Trophoblast cell (in vitro differentiated cells and primary cell): ENCODE measurements at regions not wholly inside any gene's neighbourhood (a gene's known extent, or its start where the extent isn't known, plus 50 kb on each side); places are given as distances from the start of the nearest gene placed in this dataset.

Experiments used
- DNase-seq, 2 donors: peaks; one replicate each; pipeline ENCODE4 v3.0.0-alpha.2; 2016
- H2AFZ ChIP-seq: 2 replicates; pipeline ENCODE4 v1.6.1; 2013; ENCODE audit warnings: low read length, moderate library complexity, mild to moderate bottlenecking; ENCODE audit not compliant: insufficient read depth, poor library complexity
- H2AK5ac ChIP-seq: 2 replicates; pipeline ENCODE4 v1.6.1; 2013; ENCODE audit warnings: mild to moderate bottlenecking, low read length
- H2BK120ac ChIP-seq: 2 replicates; pipeline ENCODE4 v1.6.1; 2013; ENCODE audit warnings: low read length, mild to moderate bottlenecking, moderate library complexity; ENCODE audit not compliant: insufficient read depth, poor library complexity
- H2BK12ac ChIP-seq: 2 replicates; pipeline ENCODE4 v1.6.1; 2013; ENCODE audit warnings: mild to moderate bottlenecking, low read length, moderate library complexity
- H2BK5ac ChIP-seq: 2 replicates; pipeline ENCODE4 v1.6.1; 2013; ENCODE audit warnings: low read length, low read depth, moderate library complexity, mild to moderate bottlenecking; ENCODE audit not compliant: poor library complexity
- H3K14ac ChIP-seq: 2 replicates; pipeline ENCODE4 v1.6.1; 2013; ENCODE audit warnings: mild to moderate bottlenecking, low read length
- H3K18ac ChIP-seq: 2 replicates; pipeline ENCODE4 v1.6.1; 2013; ENCODE audit warnings: mild to moderate bottlenecking, low read length
- H3K23ac ChIP-seq: 2 replicates; pipeline ENCODE4 v1.6.1; 2013; ENCODE audit warnings: low read length
- H3K27ac ChIP-seq: 2 replicates; pipeline ENCODE4 v1.5.1; 2013; ENCODE audit warnings: low read depth, mild to moderate bottlenecking, inconsistent platforms, low read length, moderate library complexity
- H3K27me3 ChIP-seq: 2 replicates; pipeline ENCODE4 v1.6.1; 2013; ENCODE audit warnings: inconsistent platforms, mild to moderate bottlenecking, low read length, moderate library complexity; ENCODE audit not compliant: insufficient read depth
- H3K36me3 ChIP-seq, 2 experiments: 1 replicate in 1 of 2; 2 replicates in 1 of 2; pipeline ENCODE4 v1.6.1; 2013; ENCODE audit warnings: low read length in 2 of 2, mild to moderate bottlenecking in 2 of 2, moderate library complexity in 1 of 2; ENCODE audit not compliant: insufficient read depth in 2 of 2, control insufficient read depth in 1 of 2
- H3K4ac ChIP-seq: 2 replicates; pipeline ENCODE4 v1.6.1; 2013; ENCODE audit warnings: low read depth, mild to moderate bottlenecking, low read length, moderate library complexity
- H3K4me1 ChIP-seq, 2 experiments: 1 replicate in 1 of 2; 2 replicates in 1 of 2; pipeline ENCODE4 v1.6.1; 2013; ENCODE audit warnings: low read length in 2 of 2, mild to moderate bottlenecking in 2 of 2, moderate library complexity in 1 of 2; ENCODE audit not compliant: insufficient read depth in 2 of 2, control insufficient read depth in 1 of 2
- H3K4me2 ChIP-seq: 2 replicates; pipeline ENCODE4 v1.6.1; 2013; ENCODE audit warnings: inconsistent platforms, mild to moderate bottlenecking, low read length, moderate library complexity
- H3K4me3 ChIP-seq: 2 replicates; pipeline ENCODE4 v1.5.1; 2013; ENCODE audit warnings: mild to moderate bottlenecking, low read depth, low read length, inconsistent platforms
- H3K79me1 ChIP-seq: one replicate; pipeline ENCODE4 v1.6.1; 2013; ENCODE audit warnings: low read length
- H3K79me2 ChIP-seq: 2 replicates; pipeline ENCODE4 v1.6.1; 2013; ENCODE audit warnings: low read length, mild to moderate bottlenecking; ENCODE audit not compliant: control insufficient read depth, insufficient read depth, poor library complexity
- H3K9ac ChIP-seq: 2 replicates; pipeline ENCODE4 v1.6.1; 2013; ENCODE audit warnings: mild to moderate bottlenecking, low read length
- H3K9me3 ChIP-seq: 2 replicates; pipeline ENCODE4 v1.6.1; 2013; ENCODE audit warnings: low read depth, mild to moderate bottlenecking, control low read depth, inconsistent platforms, low read length; ENCODE audit not compliant: insufficient read depth
- H4K12ac ChIP-seq: 2 replicates; pipeline ENCODE4 v1.6.1; 2013; ENCODE audit warnings: low read depth, mild to moderate bottlenecking, low read length, moderate library complexity
- H4K8ac ChIP-seq: 2 replicates; pipeline ENCODE4 v1.6.1; 2013; ENCODE audit warnings: low read depth, mild to moderate bottlenecking, low read length, moderate library complexity
- H4K91ac ChIP-seq: one replicate; pipeline ENCODE4 v1.6.1; 2013; ENCODE audit warnings: low read depth, mild to moderate bottlenecking, low read length, moderate library complexity
- WGBS: extraction: QIAGEN DNeasy Blood & Tissue Kit; methylation state at CpG from one replicate; pipeline ENCODE4 v1.1.7; 2013; ENCODE audit warnings: missing lambda C conversion rate; ENCODE audit not compliant: insufficient read length, insufficient coverage; ENCODE audit errors: extremely low coverage; 5-methylcytosine and 5-hydroxymethylcytosine counted together

- H3K4me1 ChIP-seq: no peaks in the 10 kb centered on the region
- no peak overlapping the region for H2BK120ac ChIP-seq
- no peak overlapping the region for H4K12ac ChIP-seq
- H4K8ac ChIP-seq: no peak overlapping the region
- H3K9ac ChIP-seq: no peak overlapping the region
- no peaks in the 10 kb centered on the region for H3K79me1 ChIP-seq
- H2BK5ac ChIP-seq: no peak overlapping the region
- H3K79me2 ChIP-seq: no peaks in the 10 kb centered on the region
- H2AK5ac ChIP-seq: no peak overlapping the region
- no peak overlapping the region for H2AFZ ChIP-seq
- no peak overlapping the region for H3K4me3 ChIP-seq
- no peak overlapping the region for H3K27ac ChIP-seq
- no peak overlapping the region for H3K23ac ChIP-seq
- H3K4me2 ChIP-seq: no peak overlapping the region
- H2BK12ac ChIP-seq: no peak overlapping the region
- H4K91ac ChIP-seq: no peak overlapping the region
- no CpG with 5 or more reads among the region's 7 CpGs for whole genome bisulfite sequencing
- no peak overlapping the region for H3K14ac ChIP-seq
- no peaks in the 10 kb centered on the region for H3K36me3 ChIP-seq
- peaks cover 2% of the 10 kb centered on the region for H3K27me3 ChIP-seq
- peaks cover 2% of the 10 kb centered on the region for H3K9me3 ChIP-seq
- DNase-seq: no peak
- H3K18ac ChIP-seq: no peak overlapping the region
- H3K4ac ChIP-seq: no peak overlapping the region
These were observed 51.1 kb upstream of the CTTNBP2NL start for GRCh38 chr1:112344754-112345423.
